ENCODE measurements at regions not wholly inside any gene's neighbourhood (a gene's known extent, or its start where the extent isn't known, plus 50 kb on each side); places are given as distances from the start of the nearest gene placed in this dataset.
A peak's percentile ranks its signal among the peaks of the same experiment; 100 is the strongest.
"Not testable (repeated sequence)": the region's sequence is repeated elsewhere in the genome, so short reads cannot be mapped to it uniquely, and the experiment has no call there.

GRCh38 chr3:26193558-26193957, 403.7 kb downstream of the OXSM start:
- no peak for DNase-seq

GRCh38 chr3:26196781-26197180, 406.9 kb downstream of the OXSM start:
- no peak for DNase-seq

GRCh38 chr3:26198609-26199008, 408.7 kb downstream of the OXSM start:
- DNase-seq = no peak

GRCh38 chr3:26202169-26202568, 412.3 kb downstream of the OXSM start:
- DNase-seq = no peak

- DNase-seq = no peak
Measured at GRCh38 chr3:26205475-26205874, 415.6 kb downstream of the OXSM start.

GRCh38 chr3:26208201-26208600, 414.4 kb upstream of the LRRC3B start:
- no peak for DNase-seq

GRCh38 chr3:26229801-26230200, 392.8 kb upstream of the LRRC3B start:
- no peak for DNase-seq

GRCh38 chr3:26233374-26233773, 389.2 kb upstream of the LRRC3B start:
- no peak for DNase-seq

GRCh38 chr3:26236531-26236930, 386.0 kb upstream of the LRRC3B start:
- no peak for DNase-seq

GRCh38 chr3:26237036-26237682, 385.4 kb upstream of the LRRC3B start:
- no peak for DNase-seq

GRCh38 chr3:26244586-26244985, 378.0 kb upstream of the LRRC3B start:
- not testable (repeated sequence) for DNase-seq

GRCh38 chr3:26245236-26245635, 377.3 kb upstream of the LRRC3B start:
- DNase-seq = no peak

- DNase-seq = no peak
Measured at GRCh38 chr3:26246901-26247300, 375.7 kb upstream of the LRRC3B start.

- no peak for DNase-seq
Measured at GRCh38 chr3:26247712-26248111, 374.9 kb upstream of the LRRC3B start.

- DNase-seq = no peak
Measured at GRCh38 chr3:26252001-26252400, 370.6 kb upstream of the LRRC3B start.

- DNase-seq = no peak
Measured at GRCh38 chr3:26256224-26256623, 366.3 kb upstream of the LRRC3B start.

GRCh38 chr3:26259176-26259575, 363.4 kb upstream of the LRRC3B start:
- no peak for DNase-seq

- no peak for DNase-seq
Measured at GRCh38 chr3:26260139-26260538, 362.4 kb upstream of the LRRC3B start.

GRCh38 chr3:26264708-26265107, 357.9 kb upstream of the LRRC3B start:
- no peak for DNase-seq

GRCh38 chr3:26271848-26272247, 350.7 kb upstream of the LRRC3B start:
- DNase-seq = no peak

- DNase-seq = no peak
Measured at GRCh38 chr3:26273196-26273595, 349.4 kb upstream of the LRRC3B start.

- no peak for DNase-seq
Measured at GRCh38 chr3:26279091-26279490, 343.5 kb upstream of the LRRC3B start.

- peak; percentile 1 for DNase-seq
Measured at GRCh38 chr3:26280517-26280916, 342.1 kb upstream of the LRRC3B start.

- no peak for DNase-seq
Measured at GRCh38 chr3:26281284-26281985, 341.1 kb upstream of the LRRC3B start.

- DNase-seq = not testable (repeated sequence)
Measured at GRCh38 chr3:26284503-26284902, 338.1 kb upstream of the LRRC3B start.

Measured in hematopoietic multipotent progenitor cell treated with erythropoietin and hydrocortisone succinate and interleukin-3 and kit ligand, for 4 days (in vitro differentiated cells).